ACC112 (cell line): ENCODE measurements at regions not wholly inside any gene's neighbourhood (a gene's known extent, or its start where the extent isn't known, plus 50 kb on each side); places are given as distances from the start of the nearest gene placed in this dataset.

Source experiments
- H2AFZ ChIP-seq: fragments of 200-600 bp; sonication (generic); one replicate; pipeline ENCODE4 v1.6.0; 2017; ENCODE audit warnings: antibody characterized with exemption, low read length; ENCODE audit not compliant: unreplicated experiment
- H3K27ac ChIP-seq: fragments of 200-600 bp; sonication (generic); 2 replicates; pipeline ENCODE4 v1.5.1; 2014; ENCODE audit warnings: low read depth, mild to moderate bottlenecking, antibody characterized with exemption, low read length, moderate library complexity
- H3K27me3 ChIP-seq: fragments of 200-600 bp; sonication (generic); 2 replicates; pipeline ENCODE4 v1.6.1; 2014; ENCODE audit warnings: mild to moderate bottlenecking, antibody characterized with exemption, low read length, moderate library complexity, mixed read lengths; ENCODE audit not compliant: insufficient read depth
- H3K36me3 ChIP-seq: fragments of 200-600 bp; sonication (generic); 2 replicates; pipeline ENCODE4 v1.6.1; 2016; ENCODE audit warnings: mild to moderate bottlenecking, antibody characterized with exemption, low read length, moderate library complexity, mixed read lengths; ENCODE audit not compliant: insufficient read depth
- H3K4me1 ChIP-seq: fragments of 200-600 bp; sonication (generic); one replicate; pipeline ENCODE4 v1.6.1; 2016; ENCODE audit warnings: low read length, mixed read lengths; ENCODE audit not compliant: insufficient read depth, unreplicated experiment, control insufficient read depth
- H3K4me3 ChIP-seq: fragments of 200-600 bp; sonication (generic); 2 replicates; pipeline ENCODE4 v1.5.1; 2014; ENCODE audit warnings: mild to moderate bottlenecking, low read depth, low read length
- H3K79me2 ChIP-seq: fragments of 200-600 bp; sonication (generic); one replicate; pipeline ENCODE4 v1.6.0; 2016; ENCODE audit warnings: low read length; ENCODE audit not compliant: control insufficient read depth, unreplicated experiment, insufficient read depth

GRCh38 chr6:80441131-80441530 is 334.7 kb downstream of the BCKDHB start:
- Histone ChIP-seq H3K36me3 (no peaks in the 10 kb centered on the region), H3K27ac (no peak overlapping the region), H3K79me2 (no peaks in the 10 kb centered on the region), H3K27me3 (no peaks in the 10 kb centered on the region), H3K4me3 (no peak overlapping the region), H2AFZ (no peak overlapping the region), H3K4me1 (peaks cover 34% of the 10 kb centered on the region)

GRCh38 chr6:80440496-80441115 is 334.1 kb downstream of the BCKDHB start:
- H3K27ac ChIP-seq = no peak overlapping the region
- H3K4me1 ChIP-seq = peaks cover 34% of the 10 kb centered on the region
- no peak overlapping the region for H2AFZ ChIP-seq
- no peaks in the 10 kb centered on the region for H3K79me2 ChIP-seq
- H3K27me3 ChIP-seq = no peaks in the 10 kb centered on the region
- no peak overlapping the region for H3K4me3 ChIP-seq
- no peaks in the 10 kb centered on the region for H3K36me3 ChIP-seq

GRCh38 chr6:80439721-80440470 is 333.4 kb downstream of the BCKDHB start:
- Histone ChIP-seq H3K79me2 (no peaks in the 10 kb centered on the region), H3K4me1 (peaks cover 37% of the 10 kb centered on the region), H2AFZ (peak overlapping the region; percentile 7), H3K27me3 (no peaks in the 10 kb centered on the region), H3K27ac (peak overlapping the region; percentile 63; the same call in 1 of the 2 replicates), H3K36me3 (no peaks in the 10 kb centered on the region), H3K4me3 (no peak overlapping the region)

GRCh38 chr6:80438772-80439171 is 332.3 kb downstream of the BCKDHB start:
- H3K4me3 ChIP-seq = no peak overlapping the region
- no peaks in the 10 kb centered on the region for H3K79me2 ChIP-seq
- H2AFZ ChIP-seq = no peak overlapping the region
- H3K27ac ChIP-seq = peak overlapping the region; percentile 63
- no peaks in the 10 kb centered on the region for H3K36me3 ChIP-seq
- peaks cover 44% of the 10 kb centered on the region for H3K4me1 ChIP-seq
- no peaks in the 10 kb centered on the region for H3K27me3 ChIP-seq

- Histone ChIP-seq H3K27ac (peak overlapping the region; percentile 63), H3K4me1 (peaks cover 45% of the 10 kb centered on the region)
These were observed 331.3 kb downstream of the BCKDHB start for GRCh38 chr6:80437801-80438200.

GRCh38 chr6:80437221-80437620 is 330.8 kb downstream of the BCKDHB start:
- Histone ChIP-seq H3K4me1 (peaks cover 45% of the 10 kb centered on the region), H3K4me3 (no peak overlapping the region), H3K36me3 (no peaks in the 10 kb centered on the region), H3K79me2 (no peaks in the 10 kb centered on the region), H2AFZ (peak overlapping the region; percentile 49), H3K27me3 (no peaks in the 10 kb centered on the region), H3K27ac (peak overlapping the region; percentile 63)

More at GRCh38 chr6:80437801-80438200, 331.3 kb downstream of the BCKDHB start:
- no peaks in the 10 kb centered on the region for H3K36me3 ChIP-seq
- no peak overlapping the region for H3K4me3 ChIP-seq
- no peaks in the 10 kb centered on the region for H3K79me2 ChIP-seq
- no peaks in the 10 kb centered on the region for H3K27me3 ChIP-seq
- H2AFZ ChIP-seq = peak overlapping the region; percentile 49

GRCh38 chr6:80436663-80437062 is 330.2 kb downstream of the BCKDHB start:
- no peaks in the 10 kb centered on the region for H3K36me3 ChIP-seq
- peaks cover 45% of the 10 kb centered on the region for H3K4me1 ChIP-seq
- no peaks in the 10 kb centered on the region for H3K79me2 ChIP-seq
- no peak overlapping the region; the same call in 1 of the 2 replicates for H3K27ac ChIP-seq
- H2AFZ ChIP-seq = no peak overlapping the region
- H3K27me3 ChIP-seq = no peaks in the 10 kb centered on the region
- H3K4me3 ChIP-seq = no peak overlapping the region

- peaks cover 45% of the 10 kb centered on the region for H3K4me1 ChIP-seq
- H3K79me2 ChIP-seq = no peaks in the 10 kb centered on the region
- H3K27ac ChIP-seq = no peak overlapping the region
- H3K36me3 ChIP-seq = no peaks in the 10 kb centered on the region
- no peaks in the 10 kb centered on the region for H3K27me3 ChIP-seq
- no peak overlapping the region for H3K4me3 ChIP-seq
- H2AFZ ChIP-seq = no peak overlapping the region
These were observed 329.0 kb downstream of the BCKDHB start for GRCh38 chr6:80435457-80435856.

GRCh38 chr6:80434691-80435350 is 328.4 kb downstream of the BCKDHB start:
- Histone ChIP-seq H3K79me2 (no peaks in the 10 kb centered on the region), H3K4me1 (peaks cover 39% of the 10 kb centered on the region), H3K27me3 (no peaks in the 10 kb centered on the region), H2AFZ (peak overlapping the region; percentile 31), H3K36me3 (no peaks in the 10 kb centered on the region), H3K4me3 (no peak overlapping the region), H3K27ac (0 out of 2 replicates have a peak overlapping the region, but pooled peaks have one; percentile 7)

- Histone ChIP-seq H3K36me3 (no peaks in the 10 kb centered on the region), H2AFZ (peak overlapping the region; percentile 67), H3K4me3 (no peak overlapping the region), H3K27ac (peak overlapping the region; percentile 35; the same call in 1 of the 2 replicates), H3K79me2 (no peaks in the 10 kb centered on the region), H3K4me1 (peaks cover 27% of the 10 kb centered on the region), H3K27me3 (no peaks in the 10 kb centered on the region)
These were observed 327.2 kb downstream of the BCKDHB start for GRCh38 chr6:80433673-80434025.
